SJSA1 (cell line): ENCODE measurements at regions not wholly inside any gene's neighbourhood (a gene's known extent, or its start where the extent isn't known, plus 50 kb on each side); places are given as distances from the start of the nearest gene placed in this dataset.
"Not testable (repeated sequence)": the region's sequence is repeated elsewhere in the genome, so short reads cannot be mapped to it uniquely, and the experiment has no call there.

ENCODE experiments used
- DNase-seq, 2 experiments: peaks; one replicate each; pipeline ENCODE4 v3.0.0-alpha.2; 2015 to 2020; ENCODE audit warnings: low spot score in 2 of 2, low read depth in 1 of 2
- H3K27ac ChIP-seq: fragments of 250-450 bp; sonication (Bioruptor Pico); 2 replicates; pipeline ENCODE4 v1.5.1; 2020; ENCODE audit warnings: mild to moderate bottlenecking, moderate library complexity
- H3K27me3 ChIP-seq: fragments of 250-450 bp; sonication (Bioruptor Pico); replicated peaks from 2 replicates; pipeline ENCODE4 v1.5.1; 2020; ENCODE audit warnings: mild to moderate bottlenecking, moderate library complexity
- H3K36me3 ChIP-seq: fragments of 250-450 bp; sonication (Bioruptor Pico); 2 replicates; pipeline ENCODE4 v1.5.1; 2020; ENCODE audit warnings: mild to moderate bottlenecking
- H3K4me1 ChIP-seq: fragments of 250-450 bp; sonication (Bioruptor Pico); replicated peaks from 2 replicates; pipeline ENCODE4 v1.6.1; 2021; ENCODE audit warnings: mild to moderate bottlenecking
- H3K4me3 ChIP-seq: fragments of 250-450 bp; sonication (Bioruptor Pico); 2 replicates; pipeline ENCODE4 v1.5.1; 2020; ENCODE audit warnings: mild to moderate bottlenecking
- H3K9me3 ChIP-seq: fragments of 250-450 bp; sonication (Bioruptor Pico); replicated peaks from 2 replicates; pipeline ENCODE4 v1.5.1; 2020; ENCODE audit warnings: mild to moderate bottlenecking

- H3K9me3 ChIP-seq, result no peaks in the 10 kb centered on the region; the same call in 1 of the 2 replicates
- no peaks in the 10 kb centered on the region for H3K4me1 ChIP-seq
- no peak overlapping the region for H3K4me3 ChIP-seq
- no peaks in the 10 kb centered on the region for H3K27me3 ChIP-seq
- no peaks in the 10 kb centered on the region for H3K36me3 ChIP-seq
- no peak for DNase-seq
- no peak overlapping the region for H3K27ac ChIP-seq
Measured at GRCh38 chr17:53227111-53227510, 595.6 kb upstream of the KIF2B start.

DNA sequence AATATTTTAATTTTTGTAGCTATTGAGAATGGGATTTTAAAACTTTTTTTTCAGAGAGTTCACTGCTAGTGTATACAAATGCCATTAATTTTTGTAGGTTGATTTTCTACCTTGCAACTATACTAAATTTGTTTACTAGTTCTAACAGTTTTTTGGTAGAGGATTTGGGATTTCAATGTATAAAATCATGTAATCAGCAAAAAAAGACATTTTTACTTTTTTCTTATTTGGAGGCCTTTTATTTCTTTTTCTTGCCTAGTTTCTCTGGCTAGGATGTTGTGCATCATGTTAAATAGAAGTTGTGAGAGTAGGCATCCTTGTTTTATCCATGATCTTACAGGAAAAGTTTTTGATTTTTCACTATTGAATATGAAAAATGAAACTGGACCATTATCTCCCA is 602.9 kb upstream of the KIF2B start:
- Histone ChIP-seq H3K9me3 (no peaks in the 10 kb centered on the region; the same call in 1 of the 2 replicates), H3K27ac (no peak overlapping the region), H3K27me3 (no peaks in the 10 kb centered on the region), H3K4me3 (no peak overlapping the region), H3K4me1 (no peaks in the 10 kb centered on the region), H3K36me3 (no peaks in the 10 kb centered on the region)
- DNase-seq, result no peak

DNA sequence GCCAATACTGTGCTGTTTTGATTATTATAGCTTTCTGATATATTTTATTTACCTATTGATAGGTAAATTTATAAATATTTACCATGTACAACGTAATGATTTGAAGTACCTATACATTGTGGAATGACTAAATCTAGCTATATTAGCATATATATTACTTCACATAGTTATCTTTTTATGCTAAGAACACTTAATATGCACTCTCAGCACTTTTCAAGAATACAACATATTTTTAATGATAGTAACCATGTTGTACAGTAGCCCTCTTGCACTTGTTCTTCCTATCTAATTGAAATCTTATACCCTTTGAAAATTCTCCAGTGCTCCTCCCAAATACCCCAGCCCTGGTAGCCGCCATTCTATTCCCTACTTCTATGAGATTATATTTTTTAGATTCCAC is 604.0 kb upstream of the KIF2B start:
- Histone ChIP-seq H3K27me3 (no peaks in the 10 kb centered on the region), H3K36me3 (no peaks in the 10 kb centered on the region), H3K27ac (no peak overlapping the region), H3K4me1 (no peaks in the 10 kb centered on the region), H3K4me3 (no peak overlapping the region), H3K9me3 (no peaks in the 10 kb centered on the region)
- no peak for DNase-seq

DNA sequence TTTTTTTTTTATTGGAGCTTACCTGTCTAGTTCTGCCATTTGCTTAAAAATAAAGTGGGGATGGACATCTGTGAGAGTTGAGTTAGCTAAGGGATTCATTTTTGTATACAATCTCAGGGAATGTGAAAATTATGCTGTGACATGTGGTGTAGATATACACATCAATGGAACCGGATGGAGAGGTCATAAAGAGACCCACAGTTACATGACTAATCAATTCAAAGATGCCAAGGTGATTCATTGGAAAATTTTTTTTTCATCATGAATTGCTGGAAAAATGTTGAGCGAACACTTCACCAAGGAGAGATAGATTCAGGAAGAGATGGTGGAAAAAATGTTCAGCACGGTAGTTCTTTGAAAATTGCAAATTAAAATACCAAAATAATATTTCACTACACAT is 605.4 kb upstream of the KIF2B start:
- DNase-seq, result no peak
- Histone ChIP-seq H3K27ac (no peak overlapping the region), H3K36me3 (no peaks in the 10 kb centered on the region), H3K4me3 (no peak overlapping the region), H3K4me1 (no peaks in the 10 kb centered on the region), H3K9me3 (0 out of 2 replicates have a peak, but pooled peaks cover 3% of the 10 kb centered on the region), H3K27me3 (no peaks in the 10 kb centered on the region)

DNA sequence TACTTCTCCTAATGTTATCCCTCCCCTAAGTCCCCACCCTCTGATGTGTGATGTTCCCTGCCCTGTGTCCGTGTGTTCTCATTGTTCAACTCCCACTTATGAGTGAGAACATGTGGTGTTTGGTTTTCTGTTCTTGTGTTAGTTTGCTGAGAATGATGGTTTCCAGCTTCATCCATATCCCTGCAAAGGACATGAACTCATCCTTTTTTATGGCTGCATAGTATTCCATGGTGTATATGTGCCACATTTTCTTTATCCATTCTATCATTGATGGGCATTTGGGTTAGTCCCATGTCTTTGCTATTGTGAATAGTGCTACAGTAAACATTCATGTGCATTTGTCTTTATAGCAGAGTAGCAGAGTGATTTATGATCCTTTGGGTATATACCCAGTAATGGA is 613.8 kb upstream of the KIF2B start:
- H3K36me3 ChIP-seq, H3K27ac ChIP-seq, H3K4me1 ChIP-seq, DNase-seq, H3K27me3 ChIP-seq, H3K4me3 ChIP-seq: not testable (repeated sequence)
- H3K9me3 ChIP-seq, result peaks cover 17% of the 10 kb centered on the region

DNA sequence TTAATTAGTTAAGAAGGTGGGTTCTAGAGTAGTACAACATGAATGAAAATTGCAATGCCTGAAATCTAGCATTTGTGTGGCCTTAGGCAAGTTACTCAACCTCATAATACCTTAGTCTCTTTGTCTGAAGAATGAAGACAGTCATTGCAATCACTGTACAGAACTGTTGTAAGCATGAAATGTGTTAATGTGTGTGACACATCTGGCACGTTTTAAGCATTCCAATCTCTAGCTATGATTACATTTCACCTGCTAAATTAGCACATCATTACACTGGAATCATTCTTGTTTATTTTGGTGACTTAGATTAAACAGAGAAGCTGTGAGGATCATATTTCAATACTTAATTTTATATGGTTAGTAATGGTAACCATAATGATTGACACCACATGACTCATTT is 629.7 kb upstream of the KIF2B start:
- Histone ChIP-seq H3K4me3 (no peak overlapping the region), H3K9me3 (no peaks in the 10 kb centered on the region), H3K27ac (no peak overlapping the region), H3K4me1 (no peaks in the 10 kb centered on the region), H3K36me3 (no peaks in the 10 kb centered on the region), H3K27me3 (no peaks in the 10 kb centered on the region)
- DNase-seq, result no peak

DNA sequence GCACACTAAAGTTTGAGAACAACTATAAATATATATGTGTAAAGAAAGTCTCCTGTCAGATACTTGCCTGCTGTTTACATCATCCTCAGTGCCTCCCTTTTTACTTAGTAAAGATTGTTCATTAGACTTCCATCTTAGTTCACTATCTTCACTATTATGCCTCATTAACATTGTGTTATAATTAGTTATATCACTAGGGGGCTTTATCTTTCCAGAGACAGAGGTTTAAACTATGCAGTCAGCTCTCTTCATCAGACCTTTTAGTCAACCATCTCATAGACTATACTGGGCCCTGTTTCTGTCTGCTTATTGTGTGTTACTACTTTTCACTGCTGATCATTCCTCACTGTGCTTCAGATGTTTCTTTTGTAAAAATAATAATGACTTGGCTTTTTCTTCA is 630.8 kb upstream of the KIF2B start:
- no peak overlapping the region for H3K27ac ChIP-seq
- no peaks in the 10 kb centered on the region for H3K9me3 ChIP-seq
- H3K36me3 ChIP-seq, result no peaks in the 10 kb centered on the region
- H3K27me3 ChIP-seq, result no peaks in the 10 kb centered on the region
- DNase-seq, result no peak
- no peak overlapping the region for H3K4me3 ChIP-seq
- no peaks in the 10 kb centered on the region for H3K4me1 ChIP-seq

- Histone ChIP-seq H3K4me1 (no peaks in the 10 kb centered on the region), H3K36me3 (no peaks in the 10 kb centered on the region), H3K4me3 (no peak overlapping the region), H3K27ac (no peak overlapping the region), H3K27me3 (no peaks in the 10 kb centered on the region), H3K9me3 (0 out of 2 replicates have a peak, but pooled peaks cover 2% of the 10 kb centered on the region)
- DNase-seq, result no peak
Measured at GRCh38 chr17:53186001-53186400, 636.7 kb upstream of the KIF2B start.

DNA sequence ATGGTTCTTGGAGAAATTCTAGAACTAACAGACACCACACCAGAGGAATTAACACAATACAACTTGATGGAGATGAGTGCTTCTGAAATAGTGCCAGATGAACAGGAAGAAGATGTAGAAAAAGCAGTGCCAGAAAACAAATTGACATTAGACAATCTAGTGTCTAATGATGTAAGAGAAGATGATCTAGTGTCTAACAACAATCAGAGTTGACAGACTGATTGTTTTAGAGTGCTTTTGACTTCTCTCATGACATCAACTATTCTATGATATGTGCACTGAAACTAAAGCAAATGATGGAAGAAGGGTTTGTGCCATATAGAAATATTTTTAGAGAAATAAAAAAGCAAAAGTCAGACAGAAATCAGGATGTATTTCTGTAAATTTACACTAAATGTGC is 646.1 kb upstream of the KIF2B start:
- Histone ChIP-seq H3K9me3 (no peaks in the 10 kb centered on the region), H3K4me3 (no peak overlapping the region), H3K36me3 (no peaks in the 10 kb centered on the region), H3K27ac (no peak overlapping the region), H3K27me3 (no peaks in the 10 kb centered on the region; the same call in 1 of the 2 replicates), H3K4me1 (no peaks in the 10 kb centered on the region)
- no peak for DNase-seq

GRCh38 chr17:53168413-53168812 is 654.3 kb upstream of the KIF2B start:
- no peak overlapping the region for H3K27ac ChIP-seq
- no peak overlapping the region for H3K4me3 ChIP-seq
- H3K4me1 ChIP-seq, result no peaks in the 10 kb centered on the region
- no peaks in the 10 kb centered on the region for H3K36me3 ChIP-seq
- DNase-seq, result no peak
- H3K27me3 ChIP-seq, result no peaks in the 10 kb centered on the region; the same call in 1 of the 2 replicates
- H3K9me3 ChIP-seq, result peaks cover 2% of the 10 kb centered on the region; the same call in 1 of the 2 replicates

- Histone ChIP-seq H3K4me1 (no peaks in the 10 kb centered on the region), H3K27me3 (no peaks in the 10 kb centered on the region), H3K36me3 (no peaks in the 10 kb centered on the region), H3K9me3 (peaks cover 2% of the 10 kb centered on the region; the same call in 1 of the 2 replicates), H3K4me3 (no peak overlapping the region), H3K27ac (no peak overlapping the region)
- DNase-seq, result no peak
Measured at GRCh38 chr17:53166731-53167130, 656.0 kb upstream of the KIF2B start.

DNA sequence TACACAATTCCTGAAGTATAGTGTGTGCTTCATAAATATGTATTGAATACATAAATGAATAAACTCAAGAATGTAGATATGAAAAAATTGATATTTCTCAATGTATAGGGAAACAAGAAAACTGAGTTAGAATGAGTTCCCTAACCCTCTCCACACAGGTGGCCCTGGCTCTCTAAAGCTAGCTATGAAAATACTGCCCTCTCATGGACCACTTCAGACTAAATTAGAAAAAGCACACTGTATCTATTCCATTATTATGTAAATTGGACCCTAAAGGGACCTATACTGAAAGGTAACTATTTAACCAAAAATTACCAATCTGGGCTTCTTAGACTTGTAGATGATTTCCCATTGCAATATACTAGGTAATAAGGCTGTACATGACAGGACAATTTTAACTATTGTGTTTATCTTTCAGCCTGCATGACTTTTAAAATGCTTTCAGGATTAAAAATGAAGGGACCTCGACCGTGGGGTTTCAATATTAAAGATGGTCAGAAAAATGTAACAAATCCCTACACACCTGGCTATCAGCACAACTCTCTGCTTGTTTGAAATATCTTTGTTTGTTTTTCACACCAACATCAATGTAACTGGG is 672.5 kb upstream of the KIF2B start:
- no peak for DNase-seq
- H3K27ac ChIP-seq, result no peak overlapping the region
- peaks cover 15% of the 10 kb centered on the region for H3K9me3 ChIP-seq
- H3K27me3 ChIP-seq, result no peaks in the 10 kb centered on the region
- H3K36me3 ChIP-seq, result no peaks in the 10 kb centered on the region
- no peak overlapping the region for H3K4me3 ChIP-seq
- H3K4me1 ChIP-seq, result no peaks in the 10 kb centered on the region

GRCh38 chr17:53149316-53149715 is 673.4 kb upstream of the KIF2B start:
- H3K36me3 ChIP-seq, result no peaks in the 10 kb centered on the region
- H3K9me3 ChIP-seq, result peaks cover 18% of the 10 kb centered on the region
- H3K4me1 ChIP-seq, result no peaks in the 10 kb centered on the region
- no peaks in the 10 kb centered on the region for H3K27me3 ChIP-seq
- no peak overlapping the region for H3K27ac ChIP-seq
- no peak overlapping the region for H3K4me3 ChIP-seq
- DNase-seq, result no peak

- Histone ChIP-seq H3K27me3 (no peaks in the 10 kb centered on the region), H3K4me1 (no peaks in the 10 kb centered on the region), H3K4me3 (no peak overlapping the region), H3K9me3 (peaks cover 19% of the 10 kb centered on the region), H3K27ac (no peak overlapping the region), H3K36me3 (no peaks in the 10 kb centered on the region)
- DNase-seq, result no peak
Measured at GRCh38 chr17:53148058-53148457, 674.7 kb upstream of the KIF2B start.

- H3K36me3 ChIP-seq, result no peaks in the 10 kb centered on the region
- peaks cover 20% of the 10 kb centered on the region for H3K9me3 ChIP-seq
- no peak overlapping the region for H3K27ac ChIP-seq
- no peaks in the 10 kb centered on the region for H3K27me3 ChIP-seq
- DNase-seq, result no peak
- H3K4me1 ChIP-seq, result no peaks in the 10 kb centered on the region
- H3K4me3 ChIP-seq, result no peak overlapping the region
Measured at GRCh38 chr17:53142890-53143289, 679.8 kb upstream of the KIF2B start.
